HepG2 (cell line): ENCODE measurements at regions not wholly inside any gene's neighbourhood (a gene's known extent, or its start where the extent isn't known, plus 50 kb on each side); places are given as distances from the start of the nearest gene placed in this dataset.

Experiments used
- ATAC-seq: fragments of 200-7000 bp; cut with Tn5 transposase; 3 replicates; pipeline ENCODE4 v1.9.1; 2020; ENCODE audit warnings: mild to moderate bottlenecking, moderate library complexity
- BruUV-seq: library from RNA; stranded (reverse); fragments of 400-500 nt; replicated peaks from 2 replicates; lab custom pipeline; 2021; lab: Mats Ljungman, UMichigan
- CTCF ChIA-PET: fragments of 300-600 bp; formaldehyde crosslinking; extraction: SDS; loops from one replicate; lab custom pipeline; 2021; ENCODE audit warnings: low total read pairs, inconsistent platforms, low intra/inter-chr PET ratio; lab: Yijun Ruan, JAX
- POLR2A ChIA-PET: fragments of 350-600 bp; sonication (Branson Sonifier 250); formaldehyde crosslinking; loops from one replicate; lab custom pipeline; 2020; ENCODE audit warnings: antibody characterized with exemption, inconsistent platforms; lab: Yijun Ruan, JAX
- DNase-seq: peaks from one replicate; pipeline ENCODE4 v3.0.0-alpha.2; 2015; ENCODE audit warnings: low spot score
- FAIRE-seq: peaks from 3 replicates; lab custom pipeline; 2011; peaks lifted over from hg19 to GRCh38; lab: Jason Lieb, UNC
- H2AFZ ChIP-seq: one replicate; pipeline ENCODE4 v1.6.1; 2011; ENCODE audit warnings: low read length, inconsistent platforms
- H3K27ac ChIP-seq: fragments of 300-600 bp; 3 replicates; pipeline ENCODE4 v1.8.0; 2011; ENCODE audit warnings: mixed run types, mild to moderate bottlenecking, mixed read lengths, low read length, inconsistent platforms; ENCODE audit not compliant: insufficient read depth; ENCODE audit errors: extremely low read length
- H3K27me3 ChIP-seq, 2 experiments: fragments of 200-600 bp in 1 of 2; 2 replicates in 1 of 2; 3 replicates in 1 of 2; pipeline versions ENCODE4 v1.6.0 to v1.8.0; 2011; ENCODE audit warnings: low read length in 2 of 2, mild to moderate bottlenecking in 2 of 2, moderate library complexity in 2 of 2, inconsistent platforms in 1 of 2; ENCODE audit not compliant: insufficient read depth in 2 of 2, control insufficient read depth in 1 of 2
- H3K36me3 ChIP-seq, 2 experiments: fragments of 200-600 bp in 1 of 2; replicated peaks in 1 of 2; 2 replicates in 1 of 2; 3 replicates in 1 of 2; pipeline versions ENCODE4 v1.5.1 to v1.8.0; 2011; ENCODE audit warnings: low read length in 2 of 2, inconsistent platforms in 1 of 2; ENCODE audit not compliant: insufficient read depth in 2 of 2, control insufficient read depth in 1 of 2
- H3K4me1 ChIP-seq: 2 replicates; pipeline ENCODE4 v1.5.1; 2012; ENCODE audit warnings: low read length, inconsistent platforms; ENCODE audit not compliant: insufficient read depth
- H3K4me2 ChIP-seq: 2 replicates; pipeline ENCODE4 v1.6.0; 2011; ENCODE audit warnings: low read depth, low read length, inconsistent platforms
- H3K4me3 ChIP-seq, 3 experiments: fragments of 200-600 bp in 1 of 3; sonication (generic), shearing (Covaris generic) in 1 of 3; replicated peaks in 1 of 3; 2 replicates each; pipeline ENCODE4 v1.5.1; 2011 to 2016; ENCODE audit warnings: low read length in 3 of 3, inconsistent platforms in 2 of 3, low read depth in 2 of 3, mild to moderate bottlenecking in 2 of 3, control low read depth in 1 of 3, mixed read lengths in 1 of 3; ENCODE audit not compliant: insufficient read depth in 1 of 3
- H3K79me2 ChIP-seq: one replicate; pipeline ENCODE4 v1.6.1; 2011; ENCODE audit warnings: low read length, inconsistent platforms; ENCODE audit not compliant: insufficient read depth
- H3K9ac ChIP-seq: 2 replicates; pipeline ENCODE4 v1.6.0; 2011; ENCODE audit warnings: mild to moderate bottlenecking, low read depth, low read length, inconsistent platforms; ENCODE audit not compliant: insufficient read depth
- H3K9me3 ChIP-seq: 2 replicates; pipeline ENCODE4 v1.5.1; 2012; ENCODE audit warnings: mild to moderate bottlenecking, low read length
- H4K20me1 ChIP-seq: 2 replicates; pipeline ENCODE4 v1.6.0; 2011; ENCODE audit warnings: inconsistent platforms, mild to moderate bottlenecking, low read length, moderate library complexity; ENCODE audit not compliant: insufficient read depth
- KDM6A ChIP-seq: IDR thresholded peaks from 2 replicates; pipeline ENCODE4 v1.6.1; 2016; ENCODE audit warnings: low read depth
- NR3C1 ChIP-seq: sonication (generic); formaldehyde crosslinking; IDR thresholded peaks from 2 replicates; pipeline ENCODE4 v1.4.0; 2020; ENCODE audit warnings: missing genetic modification reagents
- ZSCAN21 ChIP-seq: sonication (generic); formaldehyde crosslinking; IDR thresholded peaks from 2 replicates; pipeline ENCODE4 v1.8.0; 2022; ENCODE audit warnings: mild to moderate bottlenecking, missing genetic modification reagents, moderate library complexity, borderline replicate concordance
- WGBS: methylation state at CpG from one replicate; pipeline ENCODE4 v1.1.6; 2017; ENCODE audit warnings: low lambda C conversion rate; 5-methylcytosine and 5-hydroxymethylcytosine counted together
- in situ Hi-C: cut with HindIII; loops from 2 replicates; pipeline ENCODE4 v1.10.0; 2017; ENCODE audit warnings: low pct_unique_long_range_greater_than_20kb; ENCODE audit not compliant: extremely low pct_ligation_motif_present
- intact Hi-C: fragments of 100-400 bp; cut with micrococcal nuclease; formaldehyde crosslinking; loops from one replicate; pipeline ENCODE4 v1.10.0; 2022; ENCODE audit not compliant: unreplicated experiment
- TF ChIP-seq, protein P1 (sequence below): sonication (generic); formaldehyde crosslinking; IDR thresholded peaks from 2 replicates; pipeline ENCODE4 v1.4.0; 2020; ENCODE audit warnings: missing genetic modification reagents
- TF ChIP-seq, protein P2 (sequence below): IDR thresholded peaks from 2 replicates; pipeline ENCODE4 v1.6.1; 2016; ENCODE audit warnings: low read depth, missing genetic modification reagents, missing compliant biosample characterization

DNA sequence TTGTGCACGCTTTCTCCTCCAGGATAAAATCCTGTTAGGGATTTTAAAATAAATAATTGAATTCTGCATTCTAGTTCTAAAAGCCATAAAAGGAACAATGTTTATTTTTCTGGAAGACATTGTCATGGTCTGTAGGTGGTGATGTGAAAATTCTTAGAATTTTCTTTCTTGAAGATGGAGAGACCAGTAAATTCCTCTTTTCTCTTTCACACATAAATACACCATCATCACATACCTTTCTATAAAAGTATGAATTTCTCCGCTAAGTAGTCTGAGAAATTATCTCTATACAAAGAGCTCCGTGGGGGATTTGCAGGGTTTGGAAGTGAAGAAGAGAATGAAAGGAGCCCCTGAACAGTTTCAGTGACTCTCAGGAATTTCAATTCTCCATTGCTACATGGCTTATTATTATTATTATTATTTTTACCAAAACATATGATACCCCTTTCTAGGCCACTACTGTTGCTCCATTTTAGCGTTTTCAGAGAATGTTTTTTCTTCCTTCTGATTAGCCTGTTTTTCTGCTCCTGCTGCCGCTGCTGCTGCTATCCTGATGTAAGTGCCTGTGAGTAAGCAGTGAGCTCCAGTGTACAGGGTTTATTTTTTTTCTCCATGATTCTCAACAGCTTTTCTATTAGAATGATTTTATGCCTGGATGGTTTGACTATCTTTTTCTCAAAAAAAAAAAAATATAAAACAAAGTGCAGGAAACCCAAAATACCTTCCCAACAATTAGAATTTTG lies 145.8 kb downstream of the SAMD5 start:
- Histone ChIP-seq H3K4me3 (no peak overlapping the region), H3K4me2 (no peak overlapping the region), H2AFZ (no peak overlapping the region), H3K9me3 (no peaks in the 10 kb centered on the region), H4K20me1 (no peaks in the 10 kb centered on the region), H3K36me3 (no peaks in the 10 kb centered on the region), H3K9ac (no peak overlapping the region), H3K4me1 (no peaks in the 10 kb centered on the region), H3K79me2 (no peaks in the 10 kb centered on the region), H3K27ac (no peak overlapping the region), H3K27me3 (no peaks in the 10 kb centered on the region)
- ATAC-seq = no peak
- intact Hi-C loops (no loop called here), in situ Hi-C loops (no loop called here)
- ChIA-PET POLR2A (no interaction called here), CTCF (no interaction called here)
- 7% methylated on average over 5 of the region's 5 CpGs for WGBS
- no TSS peak for BruUV-seq
- DNase-seq = no peak
- TF ChIP-seq ZSCAN21 (CRISPR knock-in tag) (no peak), KDM6A (CRISPR knock-in tag) (no peak), NR3C1 (CRISPR knock-in tag) (no peak)
- TF ChIP-seq, protein P1, sequence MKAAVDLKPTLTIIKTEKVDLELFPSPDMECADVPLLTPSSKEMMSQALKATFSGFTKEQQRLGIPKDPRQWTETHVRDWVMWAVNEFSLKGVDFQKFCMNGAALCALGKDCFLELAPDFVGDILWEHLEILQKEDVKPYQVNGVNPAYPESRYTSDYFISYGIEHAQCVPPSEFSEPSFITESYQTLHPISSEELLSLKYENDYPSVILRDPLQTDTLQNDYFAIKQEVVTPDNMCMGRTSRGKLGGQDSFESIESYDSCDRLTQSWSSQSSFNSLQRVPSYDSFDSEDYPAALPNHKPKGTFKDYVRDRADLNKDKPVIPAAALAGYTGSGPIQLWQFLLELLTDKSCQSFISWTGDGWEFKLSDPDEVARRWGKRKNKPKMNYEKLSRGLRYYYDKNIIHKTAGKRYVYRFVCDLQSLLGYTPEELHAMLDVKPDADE (CRISPR knock-in tag) = no peak
- TF ChIP-seq, protein P2, sequence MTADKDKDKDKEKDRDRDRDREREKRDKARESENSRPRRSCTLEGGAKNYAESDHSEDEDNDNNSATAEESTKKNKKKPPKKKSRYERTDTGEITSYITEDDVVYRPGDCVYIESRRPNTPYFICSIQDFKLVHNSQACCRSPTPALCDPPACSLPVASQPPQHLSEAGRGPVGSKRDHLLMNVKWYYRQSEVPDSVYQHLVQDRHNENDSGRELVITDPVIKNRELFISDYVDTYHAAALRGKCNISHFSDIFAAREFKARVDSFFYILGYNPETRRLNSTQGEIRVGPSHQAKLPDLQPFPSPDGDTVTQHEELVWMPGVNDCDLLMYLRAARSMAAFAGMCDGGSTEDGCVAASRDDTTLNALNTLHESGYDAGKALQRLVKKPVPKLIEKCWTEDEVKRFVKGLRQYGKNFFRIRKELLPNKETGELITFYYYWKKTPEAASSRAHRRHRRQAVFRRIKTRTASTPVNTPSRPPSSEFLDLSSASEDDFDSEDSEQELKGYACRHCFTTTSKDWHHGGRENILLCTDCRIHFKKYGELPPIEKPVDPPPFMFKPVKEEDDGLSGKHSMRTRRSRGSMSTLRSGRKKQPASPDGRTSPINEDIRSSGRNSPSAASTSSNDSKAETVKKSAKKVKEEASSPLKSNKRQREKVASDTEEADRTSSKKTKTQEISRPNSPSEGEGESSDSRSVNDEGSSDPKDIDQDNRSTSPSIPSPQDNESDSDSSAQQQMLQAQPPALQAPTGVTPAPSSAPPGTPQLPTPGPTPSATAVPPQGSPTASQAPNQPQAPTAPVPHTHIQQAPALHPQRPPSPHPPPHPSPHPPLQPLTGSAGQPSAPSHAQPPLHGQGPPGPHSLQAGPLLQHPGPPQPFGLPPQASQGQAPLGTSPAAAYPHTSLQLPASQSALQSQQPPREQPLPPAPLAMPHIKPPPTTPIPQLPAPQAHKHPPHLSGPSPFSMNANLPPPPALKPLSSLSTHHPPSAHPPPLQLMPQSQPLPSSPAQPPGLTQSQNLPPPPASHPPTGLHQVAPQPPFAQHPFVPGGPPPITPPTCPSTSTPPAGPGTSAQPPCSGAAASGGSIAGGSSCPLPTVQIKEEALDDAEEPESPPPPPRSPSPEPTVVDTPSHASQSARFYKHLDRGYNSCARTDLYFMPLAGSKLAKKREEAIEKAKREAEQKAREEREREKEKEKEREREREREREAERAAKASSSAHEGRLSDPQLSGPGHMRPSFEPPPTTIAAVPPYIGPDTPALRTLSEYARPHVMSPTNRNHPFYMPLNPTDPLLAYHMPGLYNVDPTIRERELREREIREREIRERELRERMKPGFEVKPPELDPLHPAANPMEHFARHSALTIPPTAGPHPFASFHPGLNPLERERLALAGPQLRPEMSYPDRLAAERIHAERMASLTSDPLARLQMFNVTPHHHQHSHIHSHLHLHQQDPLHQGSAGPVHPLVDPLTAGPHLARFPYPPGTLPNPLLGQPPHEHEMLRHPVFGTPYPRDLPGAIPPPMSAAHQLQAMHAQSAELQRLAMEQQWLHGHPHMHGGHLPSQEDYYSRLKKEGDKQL (CRISPR knock-in tag) = no peak
- FAIRE-seq = no peak
